ENCODE measurements at regions not wholly inside any gene's neighbourhood (a gene's known extent, or its start where the extent isn't known, plus 50 kb on each side); places are given as distances from the start of the nearest gene placed in this dataset.

GRCh38 chr7:124514471-124514870 lies 251.1 kb downstream of the GPR37 start:
- no peaks in the 10 kb centered on the region for H3K4me1 ChIP-seq (replicated peaks in 1 of 4; ENCODE audit: control insufficient read depth in 3 of 4, insufficient read depth in 4 of 4, low read length in 3 of 4)
- no peaks in the 10 kb centered on the region; a peak in 1 of 4 replicates for H3K9me3 ChIP-seq (ENCODE audit: insufficient read depth in 2 of 2, low read depth in 1 of 2, low read length in 1 of 2)
- no peaks in the 10 kb centered on the region for H3K79me2 ChIP-seq (ENCODE audit: control insufficient read depth in 1 of 2, insufficient read depth in 2 of 2, low read length in 2 of 2)
- H3K23ac ChIP-seq (ENCODE audit: insufficient read length): no peak overlapping the region
- no peak overlapping the region for H3K56ac ChIP-seq (replicated peaks; ENCODE audit: insufficient read length, low read depth, low read length)
- no peak overlapping the region for H4K91ac ChIP-seq (replicated peaks; ENCODE audit: insufficient read length, low read length)
- H4K5ac ChIP-seq (ENCODE audit: insufficient read length, low read depth, low read length): no peak overlapping the region
- no peak overlapping the region for H2AK5ac ChIP-seq (ENCODE audit: low read depth, low read length)
- FAIRE-seq (no peak), DNase-seq (ENCODE audit: low read depth in 1 of 2, low spot score in 2 of 2) (no peak)
- H3K4me3 ChIP-seq (ENCODE audit: extremely low read depth in 1 of 4, insufficient read depth in 2 of 4, low read depth in 3 of 4, low read length in 4 of 4): no peak overlapping the region
- no peak overlapping the region for H3K9ac ChIP-seq (replicated peaks in 1 of 4; ENCODE audit: extremely low read depth in 1 of 4, low read depth in 3 of 4, low read length in 3 of 4)
- TF ChIP-seq SP1 (IDR thresholded peaks at IDR 0.05; ENCODE audit: low read depth, low read length) (no peak), USF2 (IDR thresholded peaks at IDR 0.05; ENCODE audit: low read length) (no peak), SIRT6 (IDR thresholded peaks at IDR 0.05; ENCODE audit: low read length) (no peak), RNF2 (IDR thresholded peaks at IDR 0.05; ENCODE audit: borderline replicate concordance, low read depth, low read length, missing control alignments, poor library complexity, severe bottlenecking) (no peak), RXRA (IDR thresholded peaks at IDR 0.05; ENCODE audit: insufficient read depth, low read depth, low read length) (no peak), KDM5A (IDR thresholded peaks at IDR 0.05; ENCODE audit: low read length) (no peak), SUZ12 (IDR thresholded peaks at IDR 0.05; ENCODE audit: low read length) (no peak), SIN3A (conservative IDR thresholded peaks at IDR 0.05 in 1 of 2, IDR thresholded peaks at IDR 0.05 in 1 of 2; ENCODE audit: low read depth in 1 of 2, low read length in 2 of 2) (no peak), POU5F1 (IDR thresholded peaks at IDR 0.05; ENCODE audit: low read depth, low read length) (no peak), JUND (IDR thresholded peaks at IDR 0.05; ENCODE audit: low read length) (no peak)
- H3K36me3 ChIP-seq (ENCODE audit: control insufficient read depth in 2 of 4, insufficient read depth in 4 of 4, low read length in 3 of 4): no peaks in the 10 kb centered on the region
- no peaks in the 10 kb centered on the region; the same call in 1 of the 2 replicates for H3K23me2 ChIP-seq (ENCODE audit: low read depth, low read length)
- no peak overlapping the region for H4K8ac ChIP-seq (ENCODE audit: extremely low read depth, insufficient read depth, low read length)
- no peak overlapping the region for H3K14ac ChIP-seq (ENCODE audit: insufficient read length)
- H3K4ac ChIP-seq (replicated peaks; ENCODE audit: insufficient read length, low read depth, low read length): no peak overlapping the region
- no peak overlapping the region for H2BK20ac ChIP-seq (ENCODE audit: low read length)
- no peaks in the 10 kb centered on the region for H4K20me1 ChIP-seq (replicated peaks in 1 of 2; ENCODE audit: control insufficient read depth in 1 of 2, insufficient read depth in 2 of 2, low read length in 2 of 2)
- no peak overlapping the region for H2AFZ ChIP-seq (ENCODE audit: low read length)
- ChIA-PET POLR2A (ENCODE audit: partially characterized antibody) (no interaction called here), CTCF (ENCODE audit: partially characterized antibody) (interaction anchor here (1.4 kb wide), 1 partner anchor 14 kb away, joined by 3 read pairs; no protein-coding TSS in a partner anchor)
- no peak overlapping the region for H3K4me2 ChIP-seq (ENCODE audit: insufficient read depth in 1 of 2, low read depth in 2 of 2, low read length in 2 of 2)
- no peak overlapping the region for H3K27ac ChIP-seq (ENCODE audit: low read depth, low read length)
- H2BK120ac ChIP-seq (replicated peaks; ENCODE audit: low read depth, low read length): no peak overlapping the region
- no peak overlapping the region for H3K18ac ChIP-seq (ENCODE audit: extremely low read depth, low read length)
- no peak overlapping the region for H2BK12ac ChIP-seq (ENCODE audit: low read depth, low read length)
- no peaks in the 10 kb centered on the region for H3K27me3 ChIP-seq (replicated peaks in 1 of 4; ENCODE audit: control insufficient read depth in 3 of 4, extremely low read depth in 1 of 4, insufficient read depth in 3 of 4, low read length in 3 of 4)
- no peak overlapping the region for H2BK5ac ChIP-seq (ENCODE audit: low read depth, low read length)
- 94% methylated on average over 2 of the region's 2 CpGs; no CpG with 5 or more reads in 1 of the 2 experiments for WGBS, 2 experiments (ENCODE audit: extremely low coverage in 1 of 2, insufficient coverage in 1 of 2, insufficient read length in 1 of 2, insufficient replicate concordance in 2 of 2, low coverage in 1 of 2, low lambda C conversion rate in 2 of 2, missing lambda C conversion rate in 1 of 2)
- H2BK15ac ChIP-seq (ENCODE audit: low read length): no peak overlapping the region
- H3K79me1 ChIP-seq (ENCODE audit: low read depth, low read length): no peaks in the 10 kb centered on the region
